HEK293 (cell line): ENCODE measurements at regions not wholly inside any gene's neighbourhood (a gene's known extent, or its start where the extent isn't known, plus 50 kb on each side); places are given as distances from the start of the nearest gene placed in this dataset.

ENCODE experiments used
- CTCF ChIA-PET: fragments of 350-600 bp; formaldehyde crosslinking; extraction: SDS; loops from one replicate; lab custom pipeline; 2021; ENCODE audit warnings: antibody characterized with exemption; lab: Yijun Ruan, JAX
- POLR2A ChIA-PET: fragments of 300-600 bp; formaldehyde crosslinking; extraction: SDS; loops from one replicate; lab custom pipeline; 2020; ENCODE audit warnings: antibody characterized with exemption, inconsistent platforms; lab: Yijun Ruan, JAX
- H3K27ac ChIP-seq: fragments of 200-500 bp; sonication (Bioruptor generic); 2 replicates; pipeline ENCODE4 v1.5.1; 2014; ENCODE audit warnings: low read depth, low read length, control low read depth, inconsistent platforms; ENCODE audit errors: extremely low read depth
- H3K36me3 ChIP-seq, 2 experiments: fragments of 200-500 bp in 1 of 2; sonication (Bioruptor generic) in 1 of 2; 1 replicate in 1 of 2; 2 replicates in 1 of 2; pipeline ENCODE4 v1.5.1; 2014 to 2017; ENCODE audit warnings: inconsistent platforms in 2 of 2, low read length in 2 of 2; ENCODE audit not compliant: control insufficient read depth in 2 of 2, insufficient read depth in 1 of 2
- H3K4me1 ChIP-seq: fragments of 200-500 bp; sonication (Bioruptor generic); 2 replicates; pipeline ENCODE4 v1.5.1; 2014; ENCODE audit warnings: mild to moderate bottlenecking, low read length, inconsistent platforms; ENCODE audit not compliant: control insufficient read depth, insufficient read depth
- H3K4me3 ChIP-seq: 2 replicates; pipeline ENCODE4 v1.5.1; 2011; ENCODE audit warnings: low read depth, mild to moderate bottlenecking, control low read depth, low read length, moderate library complexity
- H3K9me3 ChIP-seq: fragments of 200-500 bp; sonication (Bioruptor generic); 2 replicates; pipeline ENCODE4 v1.5.1; 2014; ENCODE audit warnings: low read depth, low read length, inconsistent platforms; ENCODE audit not compliant: control insufficient read depth, insufficient read depth
- KLF16 ChIP-seq: fragments of 450-650 bp; formaldehyde crosslinking; IDR thresholded peaks from 2 replicates; pipeline ENCODE4 v1.5.1; 2017; ENCODE audit warnings: missing biosample characterization, missing genetic modification characterization
- OVOL3 ChIP-seq: fragments of 450-650 bp; formaldehyde crosslinking; IDR thresholded peaks from 2 replicates; pipeline ENCODE4 v1.5.1; 2016; ENCODE audit warnings: missing biosample characterization, missing genetic modification characterization
- SP7 ChIP-seq: fragments of 450-650 bp; formaldehyde crosslinking; IDR thresholded peaks from 2 replicates; pipeline ENCODE4 v1.5.1; 2016; ENCODE audit warnings: missing biosample characterization, missing genetic modification characterization
- ZBTB17 ChIP-seq: fragments of 450-650 bp; formaldehyde crosslinking; IDR thresholded peaks from 2 replicates; pipeline ENCODE4 v1.5.1; 2016; ENCODE audit warnings: missing biosample characterization, missing genetic modification characterization
- ZFP69B ChIP-seq: fragments of 450-650 bp; formaldehyde crosslinking; IDR thresholded peaks from 2 replicates; pipeline ENCODE4 v1.5.1; 2016; ENCODE audit warnings: missing biosample characterization, missing genetic modification characterization
- ZNF24 ChIP-seq: fragments of 450-650 bp; formaldehyde crosslinking; IDR thresholded peaks from 2 replicates; pipeline ENCODE4 v1.5.1; 2016; ENCODE audit warnings: missing biosample characterization, missing genetic modification characterization
- ZNF354C ChIP-seq: fragments of 450-650 bp; formaldehyde crosslinking; IDR thresholded peaks from 2 replicates; pipeline ENCODE4 v1.5.1; 2016; ENCODE audit warnings: missing biosample characterization, missing genetic modification characterization, low read depth, borderline replicate concordance
- ZNF391 ChIP-seq: fragments of 450-650 bp; formaldehyde crosslinking; IDR thresholded peaks from 2 replicates; pipeline ENCODE4 v1.5.1; 2016; ENCODE audit warnings: low read depth, missing biosample characterization, missing genetic modification characterization, borderline replicate concordance
- ZNF416 ChIP-seq: fragments of 450-650 bp; formaldehyde crosslinking; IDR thresholded peaks from 2 replicates; pipeline ENCODE4 v1.5.1; 2016; ENCODE audit warnings: missing biosample characterization, missing genetic modification characterization
- ZNF600 ChIP-seq: fragments of 450-650 bp; formaldehyde crosslinking; IDR thresholded peaks from 2 replicates; pipeline ENCODE4 v1.5.1; 2016; ENCODE audit warnings: missing biosample characterization, missing genetic modification characterization
- TF ChIP-seq, protein P1 (sequence below): fragments of 450-650 bp; formaldehyde crosslinking; IDR thresholded peaks from 2 replicates; pipeline ENCODE4 v1.5.1; 2016; ENCODE audit warnings: missing biosample characterization, missing genetic modification characterization
- TF ChIP-seq, protein P2 (sequence below): fragments of 450-650 bp; formaldehyde crosslinking; IDR thresholded peaks from 2 replicates; pipeline ENCODE4 v1.5.1; 2016; ENCODE audit warnings: missing biosample characterization, missing genetic modification characterization
- TF ChIP-seq, protein P3 (sequence below): fragments of 450-650 bp; formaldehyde crosslinking; IDR thresholded peaks from 2 replicates; pipeline ENCODE4 v1.5.1; 2016; ENCODE audit warnings: missing biosample characterization, missing genetic modification characterization
- TF ChIP-seq, protein P4 (sequence below): fragments of 450-650 bp; formaldehyde crosslinking; IDR thresholded peaks from 2 replicates; pipeline ENCODE4 v1.5.1; 2016; ENCODE audit warnings: missing biosample characterization, missing genetic modification characterization
- TF ChIP-seq, protein P5 (sequence below): fragments of 450-650 bp; formaldehyde crosslinking; IDR thresholded peaks from 2 replicates; pipeline ENCODE4 v1.5.1; 2017; ENCODE audit warnings: missing biosample characterization, missing genetic modification characterization
- TF ChIP-seq, protein P6 (sequence below): fragments of 450-650 bp; formaldehyde crosslinking; optimal IDR thresholded peaks from 2 replicates; pipeline ENCODE3; 2016; ENCODE audit warnings: missing biosample characterization, mild to moderate bottlenecking, missing genetic modification characterization

DNA sequence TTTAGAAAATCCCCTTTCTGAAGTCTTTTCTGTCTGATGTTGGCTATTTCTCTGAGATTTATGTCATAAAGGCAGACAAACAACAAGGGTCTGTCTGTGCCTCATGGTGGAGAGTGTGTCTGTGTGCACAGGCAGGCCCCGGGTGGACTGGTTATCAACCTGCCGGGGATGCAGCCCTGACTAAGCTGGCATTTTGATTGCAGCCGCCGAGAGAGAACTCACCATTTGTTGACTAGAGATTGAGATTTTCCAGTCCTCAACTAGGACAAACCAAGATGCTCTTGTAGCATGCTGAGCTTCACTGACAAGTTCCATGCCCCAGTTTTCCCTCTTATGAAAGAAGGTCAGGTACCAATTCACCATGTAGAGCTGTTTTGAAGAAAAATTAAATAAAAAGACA lies 363.6 kb upstream of the CNR1 start:
- Histone ChIP-seq H3K4me1 (no peaks in the 10 kb centered on the region), H3K4me3 (no peak overlapping the region), H3K9me3 (no peaks in the 10 kb centered on the region)
- POLR2A ChIA-PET, result no interaction called here
- CTCF ChIA-PET, result interaction anchor here (0.5 to 0.7 kb wide), 2 partner anchors 18 to 612 kb away, joined by 3 to 4 read pairs; no protein-coding TSS in a partner anchor
- TF ChIP-seq ZNF24 (tag by site-specific recombination) (no peak), ZFP69B (no peak), ZNF354C (tag by site-specific recombination) (no peak), KLF16 (tag by site-specific recombination) (no peak), ZNF600 (tag by site-specific recombination) (no peak), ZNF416 (tag by site-specific recombination) (no peak), SP7 (tag by site-specific recombination) (no peak), ZBTB17 (no peak), OVOL3 (tag by site-specific recombination) (no peak), ZNF391 (tag by site-specific recombination) (no peak)
- TF ChIP-seq, protein P1, sequence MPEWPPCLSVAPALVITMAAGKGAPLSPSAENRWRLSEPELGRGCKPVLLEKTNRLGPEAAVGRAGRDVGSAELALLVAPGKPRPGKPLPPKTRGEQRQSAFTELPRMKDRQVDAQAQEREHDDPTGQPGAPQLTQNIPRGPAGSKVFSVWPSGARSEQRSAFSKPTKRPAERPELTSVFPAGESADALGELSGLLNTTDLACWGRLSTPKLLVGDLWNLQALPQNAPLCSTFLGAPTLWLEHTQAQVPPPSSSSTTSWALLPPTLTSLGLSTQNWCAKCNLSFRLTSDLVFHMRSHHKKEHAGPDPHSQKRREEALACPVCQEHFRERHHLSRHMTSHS (tag by site-specific recombination), result no peak
- TF ChIP-seq, protein P2, sequence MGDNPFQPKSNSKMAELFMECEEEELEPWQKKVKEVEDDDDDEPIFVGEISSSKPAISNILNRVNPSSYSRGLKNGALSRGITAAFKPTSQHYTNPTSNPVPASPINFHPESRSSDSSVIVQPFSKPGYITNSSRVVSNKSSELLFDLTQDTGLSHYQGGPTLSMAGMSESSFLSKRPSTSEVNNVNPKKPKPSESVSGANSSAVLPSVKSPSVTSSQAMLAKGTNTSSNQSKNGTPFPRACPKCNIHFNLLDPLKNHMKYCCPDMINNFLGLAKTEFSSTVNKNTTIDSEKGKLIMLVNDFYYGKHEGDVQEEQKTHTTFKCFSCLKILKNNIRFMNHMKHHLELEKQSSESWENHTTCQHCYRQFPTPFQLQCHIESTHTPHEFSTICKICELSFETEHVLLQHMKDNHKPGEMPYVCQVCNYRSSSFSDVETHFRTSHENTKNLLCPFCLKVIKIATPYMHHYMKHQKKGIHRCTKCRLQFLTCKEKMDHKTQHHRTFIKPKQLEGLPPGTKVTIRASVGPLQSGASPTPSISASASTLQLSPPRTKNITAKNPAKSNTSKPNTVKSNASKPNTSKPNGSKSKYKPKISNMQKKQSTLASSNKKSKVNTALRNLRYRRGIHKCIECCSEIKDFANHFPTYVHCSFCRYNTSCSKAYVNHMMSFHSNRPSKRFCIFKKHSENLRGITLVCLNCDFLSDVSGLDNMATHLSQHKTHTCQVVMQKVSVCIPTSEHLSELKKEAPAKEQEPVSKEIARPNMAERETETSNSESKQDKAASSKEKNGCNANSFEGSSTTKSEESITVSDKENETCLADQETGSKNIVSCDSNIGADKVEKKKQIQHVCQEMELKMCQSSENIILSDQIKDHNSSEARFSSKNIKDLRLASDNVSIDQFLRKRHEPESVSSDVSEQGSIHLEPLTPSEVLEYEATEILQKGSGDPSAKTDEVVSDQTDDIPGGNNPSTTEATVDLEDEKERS (tag by site-specific recombination), result no peak
- TF ChIP-seq, protein P3, sequence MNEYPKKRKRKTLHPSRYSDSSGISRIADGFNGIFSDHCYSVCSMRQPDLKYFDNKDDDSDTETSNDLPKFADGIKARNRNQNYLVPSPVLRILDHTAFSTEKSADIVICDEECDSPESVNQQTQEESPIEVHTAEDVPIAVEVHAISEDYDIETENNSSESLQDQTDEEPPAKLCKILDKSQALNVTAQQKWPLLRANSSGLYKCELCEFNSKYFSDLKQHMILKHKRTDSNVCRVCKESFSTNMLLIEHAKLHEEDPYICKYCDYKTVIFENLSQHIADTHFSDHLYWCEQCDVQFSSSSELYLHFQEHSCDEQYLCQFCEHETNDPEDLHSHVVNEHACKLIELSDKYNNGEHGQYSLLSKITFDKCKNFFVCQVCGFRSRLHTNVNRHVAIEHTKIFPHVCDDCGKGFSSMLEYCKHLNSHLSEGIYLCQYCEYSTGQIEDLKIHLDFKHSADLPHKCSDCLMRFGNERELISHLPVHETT (tag by site-specific recombination), result no peak
- TF ChIP-seq, protein P4, sequence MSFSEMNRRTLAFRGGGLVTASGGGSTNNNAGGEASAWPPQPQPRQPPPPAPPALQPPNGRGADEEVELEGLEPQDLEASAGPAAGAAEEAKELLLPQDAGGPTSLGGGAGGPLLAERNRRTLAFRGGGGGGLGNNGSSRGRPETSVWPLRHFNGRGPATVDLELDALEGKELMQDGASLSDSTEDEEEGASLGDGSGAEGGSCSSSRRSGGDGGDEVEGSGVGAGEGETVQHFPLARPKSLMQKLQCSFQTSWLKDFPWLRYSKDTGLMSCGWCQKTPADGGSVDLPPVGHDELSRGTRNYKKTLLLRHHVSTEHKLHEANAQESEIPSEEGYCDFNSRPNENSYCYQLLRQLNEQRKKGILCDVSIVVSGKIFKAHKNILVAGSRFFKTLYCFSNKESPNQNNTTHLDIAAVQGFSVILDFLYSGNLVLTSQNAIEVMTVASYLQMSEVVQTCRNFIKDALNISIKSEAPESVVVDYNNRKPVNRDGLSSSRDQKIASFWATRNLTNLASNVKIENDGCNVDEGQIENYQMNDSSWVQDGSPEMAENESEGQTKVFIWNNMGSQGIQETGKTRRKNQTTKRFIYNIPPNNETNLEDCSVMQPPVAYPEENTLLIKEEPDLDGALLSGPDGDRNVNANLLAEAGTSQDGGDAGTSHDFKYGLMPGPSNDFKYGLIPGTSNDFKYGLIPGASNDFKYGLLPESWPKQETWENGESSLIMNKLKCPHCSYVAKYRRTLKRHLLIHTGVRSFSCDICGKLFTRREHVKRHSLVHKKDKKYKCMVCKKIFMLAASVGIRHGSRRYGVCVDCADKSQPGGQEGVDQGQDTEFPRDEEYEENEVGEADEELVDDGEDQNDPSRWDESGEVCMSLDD (tag by site-specific recombination), result no peak
- TF ChIP-seq, protein P5, sequence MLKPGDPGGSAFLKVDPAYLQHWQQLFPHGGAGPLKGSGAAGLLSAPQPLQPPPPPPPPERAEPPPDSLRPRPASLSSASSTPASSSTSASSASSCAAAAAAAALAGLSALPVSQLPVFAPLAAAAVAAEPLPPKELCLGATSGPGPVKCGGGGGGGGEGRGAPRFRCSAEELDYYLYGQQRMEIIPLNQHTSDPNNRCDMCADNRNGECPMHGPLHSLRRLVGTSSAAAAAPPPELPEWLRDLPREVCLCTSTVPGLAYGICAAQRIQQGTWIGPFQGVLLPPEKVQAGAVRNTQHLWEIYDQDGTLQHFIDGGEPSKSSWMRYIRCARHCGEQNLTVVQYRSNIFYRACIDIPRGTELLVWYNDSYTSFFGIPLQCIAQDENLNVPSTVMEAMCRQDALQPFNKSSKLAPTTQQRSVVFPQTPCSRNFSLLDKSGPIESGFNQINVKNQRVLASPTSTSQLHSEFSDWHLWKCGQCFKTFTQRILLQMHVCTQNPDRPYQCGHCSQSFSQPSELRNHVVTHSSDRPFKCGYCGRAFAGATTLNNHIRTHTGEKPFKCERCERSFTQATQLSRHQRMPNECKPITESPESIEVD (tag by site-specific recombination), result no peak
- TF ChIP-seq, protein P6, sequence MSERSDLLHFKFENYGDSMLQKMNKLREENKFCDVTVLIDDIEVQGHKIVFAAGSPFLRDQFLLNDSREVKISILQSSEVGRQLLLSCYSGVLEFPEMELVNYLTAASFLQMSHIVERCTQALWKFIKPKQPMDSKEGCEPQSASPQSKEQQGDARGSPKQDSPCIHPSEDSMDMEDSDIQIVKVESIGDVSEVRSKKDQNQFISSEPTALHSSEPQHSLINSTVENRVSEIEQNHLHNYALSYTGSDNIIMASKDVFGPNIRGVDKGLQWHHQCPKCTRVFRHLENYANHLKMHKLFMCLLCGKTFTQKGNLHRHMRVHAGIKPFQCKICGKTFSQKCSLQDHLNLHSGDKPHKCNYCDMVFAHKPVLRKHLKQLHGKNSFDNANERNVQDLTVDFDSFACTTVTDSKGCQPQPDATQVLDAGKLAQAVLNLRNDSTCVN (tag by site-specific recombination), result no peak
- TF ChIP-seq, all 188 proteins: peak for 0
- no peaks in the 10 kb centered on the region for H3K36me3 ChIP-seq
- H3K27ac ChIP-seq, result no peak overlapping the region
